SK-N-SH (cell line): ENCODE measurements at regions not wholly inside any gene's neighbourhood (a gene's known extent, or its start where the extent isn't known, plus 50 kb on each side); places are given as distances from the start of the nearest gene placed in this dataset.

ENCODE experiments used
- CTCF ChIA-PET: fragments of 300-600, 350-600 bp; formaldehyde crosslinking; extraction: SDS; loops from one replicate; lab custom pipeline; 2021; lab: Yijun Ruan, JAX
- POLR2A ChIA-PET: fragments of 350-600 bp; sonication (Branson Sonifier 250); formaldehyde crosslinking; extraction: SDS; loops from one replicate; lab custom pipeline; 2020; ENCODE audit warnings: antibody characterized with exemption, inconsistent platforms; lab: Yijun Ruan, JAX
- DNase-seq: peaks from one replicate; pipeline ENCODE4 v3.0.0; 2012
- H2AFZ ChIP-seq: fragments of 200-600 bp; sonication (generic); 2 replicates; pipeline ENCODE4 v1.8.1; 2016; ENCODE audit warnings: antibody characterized with exemption, mild to moderate bottlenecking, low read depth
- H3F3A ChIP-seq: fragments of 200-600 bp; sonication (generic); replicated peaks from 2 replicates; pipeline ENCODE3; 2016; ENCODE audit warnings: antibody characterized with exemption, mild to moderate bottlenecking; ENCODE audit not compliant: insufficient read depth
- H3K27ac ChIP-seq, 2 experiments: fragments of 200-500 bp in 1 of 2; fragments of 200-600 bp in 1 of 2; sonication (Bioruptor generic) in 1 of 2; sonication (generic), shearing (Covaris generic) in 1 of 2; 2 replicates each; pipeline versions ENCODE4 v1.5.1 to v1.6.1; 2014 to 2016; ENCODE audit warnings: low read depth in 2 of 2, inconsistent platforms in 1 of 2, low read length in 1 of 2, mild to moderate bottlenecking in 1 of 2, mixed read lengths in 1 of 2
- H3K27me3 ChIP-seq: fragments of 200-600 bp; sonication (generic), shearing (Covaris generic); 2 replicates; pipeline ENCODE4 v1.6.1; 2016; ENCODE audit warnings: mixed run types; ENCODE audit not compliant: insufficient read depth
- H3K36me3 ChIP-seq, 2 experiments: fragments of 200-500 bp in 1 of 2; fragments of 200-600 bp in 1 of 2; sonication (Bioruptor generic) in 1 of 2; sonication (generic) in 1 of 2; replicated peaks in 1 of 2; 2 replicates each; pipeline versions ENCODE3 to v1.5.1; 2014 to 2016; ENCODE audit warnings: low read length in 1 of 2, mild to moderate bottlenecking in 1 of 2; ENCODE audit not compliant: insufficient read depth in 2 of 2, control insufficient read depth in 1 of 2
- H3K4me1 ChIP-seq, 2 experiments: fragments of 200-500 bp in 1 of 2; fragments of 200-600 bp in 1 of 2; sonication (Bioruptor generic) in 1 of 2; sonication (generic), shearing (Covaris generic) in 1 of 2; 2 replicates each; pipeline versions ENCODE4 v1.5.1 to v1.6.1; 2014 to 2016; ENCODE audit warnings: low read depth in 1 of 2, low read length in 1 of 2, mixed run types in 1 of 2; ENCODE audit not compliant: insufficient read depth in 2 of 2, control insufficient read depth in 1 of 2
- H3K4me2 ChIP-seq: fragments of 200-600 bp; sonication (generic), shearing (Covaris generic); 2 replicates; pipeline ENCODE4 v1.6.1; 2017; ENCODE audit warnings: mixed run types
- H3K4me3 ChIP-seq, 2 experiments: fragments of 200-500 bp in 1 of 2; fragments of 200-600 bp in 1 of 2; sonication (Bioruptor generic) in 1 of 2; sonication (generic), shearing (Covaris generic) in 1 of 2; 2 replicates each; pipeline versions ENCODE4 v1.5.1 to v1.8.1; 2014 to 2016; ENCODE audit warnings: low read depth in 2 of 2, inconsistent platforms in 1 of 2, low read length in 1 of 2, mild to moderate bottlenecking in 1 of 2, mixed read lengths in 1 of 2, moderate library complexity in 1 of 2
- H3K79me2 ChIP-seq: fragments of 200-600 bp; sonication (generic); 2 replicates; pipeline ENCODE4 v1.8.1; 2017; ENCODE audit warnings: mild to moderate bottlenecking; ENCODE audit not compliant: insufficient read depth
- H3K9ac ChIP-seq: fragments of 200-600 bp; sonication (generic); 2 replicates; pipeline ENCODE4 v1.6.1; 2017; ENCODE audit warnings: mixed run types
- H3K9me2 ChIP-seq: fragments of 200-600 bp; sonication (generic); 2 replicates; pipeline ENCODE4 v1.6.1; 2017; ENCODE audit warnings: mixed run types
- H3K9me3 ChIP-seq: fragments of 200-600 bp; sonication (generic); 2 replicates; pipeline ENCODE4 v1.6.1; 2017; ENCODE audit warnings: mixed run types, mild to moderate bottlenecking, moderate library complexity
- H4K20me1 ChIP-seq: fragments of 200-600 bp; sonication (generic); 2 replicates; pipeline ENCODE4 v1.6.1; 2017; ENCODE audit warnings: mild to moderate bottlenecking, mixed run types; ENCODE audit not compliant: insufficient read depth
- CTCF ChIP-seq: fragments of 200-600 bp; sonication (generic); IDR thresholded peaks from 2 replicates; pipeline ENCODE4 v1.6.1; 2017; ENCODE audit warnings: antibody characterized with exemption, mild to moderate bottlenecking, moderate library complexity
- ELF1 ChIP-seq: IDR thresholded peaks from 2 replicates; pipeline ENCODE4 v1.4.0; 2012
- EP300 ChIP-seq, 2 experiments: IDR thresholded peaks; 2 replicates each; pipeline versions ENCODE4 v1.4.0 to v1.6.1; 2012; ENCODE audit warnings: borderline replicate concordance in 1 of 2, low read depth in 1 of 2, low read length in 1 of 2
- FOSL2 ChIP-seq: IDR thresholded peaks from 2 replicates; pipeline ENCODE4 v1.4.0; 2012; ENCODE audit warnings: low read depth, mild to moderate bottlenecking, moderate library complexity, borderline replicate concordance
- FOXJ3 ChIP-seq: sonication (generic); formaldehyde crosslinking; IDR thresholded peaks from 2 replicates; pipeline ENCODE4 v1.5.1; 2020; ENCODE audit warnings: mild to moderate bottlenecking, missing genetic modification reagents
- GATA2 ChIP-seq: sonication (generic); formaldehyde crosslinking; IDR thresholded peaks from 2 replicates; pipeline ENCODE4 v1.5.0; 2020; ENCODE audit warnings: mild to moderate bottlenecking, missing genetic modification reagents
- IRF3 ChIP-seq: fragments of 150-350 bp; IDR thresholded peaks from 2 replicates; pipeline ENCODE4 v1.6.1; 2016; ENCODE audit warnings: mild to moderate bottlenecking, low read depth, low read length
- MAX ChIP-seq: IDR thresholded peaks from 2 replicates; pipeline ENCODE4 v1.4.0; 2012; ENCODE audit warnings: low read depth
- MXI1 ChIP-seq: IDR thresholded peaks from 2 replicates; pipeline ENCODE4 v1.6.1; 2012; ENCODE audit warnings: mild to moderate bottlenecking, low read depth, low read length, improper control_type of control experiment
- PBX3 ChIP-seq: IDR thresholded peaks from 2 replicates; pipeline ENCODE4; 2012
- POLR2AphosphoS5 ChIP-seq: IDR thresholded peaks from 2 replicates; pipeline ENCODE4 v1.6.1; 2012; ENCODE audit warnings: low read depth, low read length
- RAD21 ChIP-seq: IDR thresholded peaks from 2 replicates; pipeline ENCODE4 v1.6.1; 2012; ENCODE audit warnings: mild to moderate bottlenecking, low read length
- RCOR1 ChIP-seq: fragments of 150-350 bp; IDR thresholded peaks from 2 replicates; pipeline ENCODE4 v1.6.1; 2017; ENCODE audit warnings: antibody characterized with exemption, low read length
- RFX5 ChIP-seq: IDR thresholded peaks from 2 replicates; pipeline ENCODE4 v1.6.1; 2012; ENCODE audit warnings: mild to moderate bottlenecking, improper control_type of control experiment, low read length
- TAF1 ChIP-seq: IDR thresholded peaks from 2 replicates; pipeline ENCODE4 v1.6.1; 2012; ENCODE audit warnings: low read depth, mild to moderate bottlenecking, low read length, moderate library complexity, borderline replicate concordance
- TCF12 ChIP-seq: IDR thresholded peaks from 2 replicates; pipeline ENCODE4 v1.4.0; 2012
- TEAD4 ChIP-seq: IDR thresholded peaks from 2 replicates; pipeline ENCODE4 v1.4.0; 2012; ENCODE audit warnings: mild to moderate bottlenecking, borderline replicate concordance; ENCODE audit not compliant: insufficient read depth
- USF1 ChIP-seq: IDR thresholded peaks from 2 replicates; pipeline ENCODE4 v1.4.0; 2012; ENCODE audit warnings: low read depth, borderline replicate concordance
- USF2 ChIP-seq: fragments of 150-350 bp; IDR thresholded peaks from 2 replicates; pipeline ENCODE4 v1.6.1; 2017; ENCODE audit warnings: antibody characterized with exemption, low read length, low read depth, borderline replicate concordance
- WGBS: methylation state at CpG from one replicate; pipeline ENCODE4 v1.1.6; 2017; ENCODE audit warnings: low lambda C conversion rate; 5-methylcytosine and 5-hydroxymethylcytosine counted together

- DNase-seq = no peak
- H3K9me3 ChIP-seq = no peaks in the 10 kb centered on the region
- no peaks in the 10 kb centered on the region for H3K9me2 ChIP-seq
- no peak overlapping the region for H3K9ac ChIP-seq
- H3K4me2 ChIP-seq = no peak overlapping the region
- POLR2A ChIA-PET = no interaction called here
- 4% methylated on average over 3 of the region's 3 CpGs for WGBS
- H3K79me2 ChIP-seq = no peaks in the 10 kb centered on the region
- H3F3A ChIP-seq = no peaks in the 10 kb centered on the region
- H4K20me1 ChIP-seq = no peaks in the 10 kb centered on the region
- no peaks in the 10 kb centered on the region for H3K27me3 ChIP-seq
- no peaks in the 10 kb centered on the region for H3K4me1 ChIP-seq
- no peak overlapping the region for H3K27ac ChIP-seq
- H3K4me3 ChIP-seq = no peak overlapping the region
- no peaks in the 10 kb centered on the region for H3K36me3 ChIP-seq
- no peak overlapping the region for H2AFZ ChIP-seq
- CTCF ChIA-PET = no interaction called here
- no peak for TF ChIP-seq ELF1
- TF ChIP-seq FOXJ3 (CRISPR knock-in tag) = no peak
- no peak for TF ChIP-seq RFX5
- no peak for TF ChIP-seq USF2
- no peak for TF ChIP-seq PBX3
- no peak for TF ChIP-seq IRF3
- TF ChIP-seq MAX = no peak
These were observed 251.9 kb downstream of the SEC23A start for GRCh38 chr14:38851111-38851510.

- POLR2A ChIA-PET = no interaction called here
- Histone ChIP-seq H3K27ac (no peak overlapping the region), H3K9ac (no peak overlapping the region), H2AFZ (no peak overlapping the region), H4K20me1 (no peaks in the 10 kb centered on the region), H3K4me3 (no peak overlapping the region), H3K4me1 (no peaks in the 10 kb centered on the region), H3K9me2 (no peaks in the 10 kb centered on the region), H3K36me3 (no peaks in the 10 kb centered on the region), H3K27me3 (no peaks in the 10 kb centered on the region; the same call in 1 of the 2 replicates), H3F3A (no peaks in the 10 kb centered on the region), H3K4me2 (no peak overlapping the region), H3K79me2 (no peaks in the 10 kb centered on the region), H3K9me3 (no peaks in the 10 kb centered on the region)
- no peak for TF ChIP-seq USF1
- TF ChIP-seq RCOR1 = no peak
- no peak for TF ChIP-seq TEAD4
- TF ChIP-seq TAF1 = no peak
- no peak for TF ChIP-seq CTCF
- no peak for TF ChIP-seq RFX5
- no peak for TF ChIP-seq MXI1
- no peak for TF ChIP-seq RAD21
- no peak for TF ChIP-seq EP300 (IDR thresholded peaks at IDR 0.05; ENCODE audit: borderline replicate concordance in 1 of 2, low read depth in 1 of 2, low read length in 1 of 2)
- no peak for TF ChIP-seq POLR2AphosphoS5
- no peak for TF ChIP-seq GATA2 (CRISPR knock-in tag)
- TF ChIP-seq FOXJ3 (CRISPR knock-in tag) = no peak
- TF ChIP-seq FOSL2 = no peak
- TF ChIP-seq IRF3 = no peak
- TF ChIP-seq TCF12 = no peak
- CTCF ChIA-PET = no interaction called here
- DNase-seq = no peak
- WGBS = 0% methylated on average over 1 of the region's 1 CpG
These were observed 252.4 kb downstream of the SEC23A start for GRCh38 chr14:38850664-38851063.
